ENCODE measurements at regions not wholly inside any gene's neighbourhood (a gene's known extent, or its start where the extent isn't known, plus 50 kb on each side); places are given as distances from the start of the nearest gene placed in this dataset.
"Not testable (repeated sequence)": the region's sequence is repeated elsewhere in the genome, so short reads cannot be mapped to it uniquely, and the experiment has no call there.

DNA sequence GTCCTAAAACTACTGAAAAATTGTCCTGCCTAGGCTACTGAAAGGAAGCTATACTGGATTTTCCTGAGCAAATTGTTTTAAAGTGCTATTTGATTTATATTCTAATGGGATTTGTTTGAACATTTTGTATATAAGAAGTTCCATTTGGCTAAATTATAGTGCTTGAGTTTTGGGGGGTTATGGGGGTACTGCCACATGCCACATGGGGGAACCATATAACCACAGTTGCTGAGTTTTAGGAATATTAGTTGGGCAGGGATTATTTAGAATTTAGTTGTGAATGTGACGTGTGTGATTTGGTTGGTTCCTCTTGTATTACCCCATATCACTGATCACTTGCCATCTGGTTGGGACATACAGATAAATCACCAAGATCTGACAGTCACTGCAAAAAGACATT is 224.5 kb upstream of the TAPT1 start:
- no peak for DNase-seq

DNA sequence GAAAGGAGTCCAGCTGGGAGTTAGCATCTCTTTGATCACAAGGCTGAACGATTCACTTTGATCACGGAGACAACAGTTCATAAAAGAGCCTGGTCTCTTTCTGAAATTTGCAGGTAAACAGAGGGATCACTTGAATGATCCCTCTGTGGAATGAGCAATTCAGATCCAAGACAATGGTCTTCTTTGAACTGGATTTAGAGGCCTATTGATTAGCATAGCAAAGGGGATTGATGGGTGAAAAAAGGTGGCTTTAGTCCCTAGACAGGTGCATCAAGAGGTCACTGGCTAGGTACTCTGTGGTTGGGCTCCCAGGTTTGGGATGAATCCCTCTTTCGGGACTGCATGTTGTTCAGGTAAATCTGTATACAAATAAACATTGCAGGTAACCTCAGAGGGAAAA is 223.8 kb upstream of the TAPT1 start:
- DNase-seq = no peak

DNA sequence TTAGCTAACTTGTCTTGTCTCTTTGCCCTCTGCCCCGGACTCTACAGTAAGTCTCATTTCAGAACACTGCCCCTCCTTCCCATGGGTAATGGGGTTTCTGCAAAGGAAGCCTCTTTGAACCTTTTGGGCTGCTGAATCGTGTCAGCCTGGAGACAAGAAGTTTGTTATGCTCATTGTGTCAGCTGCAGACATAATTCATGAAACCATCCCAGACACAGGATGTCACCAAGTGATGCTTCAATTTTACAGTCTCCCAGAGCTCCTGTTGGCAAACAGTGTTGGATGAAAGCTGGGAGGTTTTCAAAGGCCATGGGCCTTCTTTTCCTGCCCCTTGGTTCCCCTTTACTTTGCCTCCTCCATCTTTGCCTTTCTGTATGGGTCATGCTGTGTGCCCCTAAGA is 223.1 kb upstream of the TAPT1 start:
- DNase-seq = no peak

DNA sequence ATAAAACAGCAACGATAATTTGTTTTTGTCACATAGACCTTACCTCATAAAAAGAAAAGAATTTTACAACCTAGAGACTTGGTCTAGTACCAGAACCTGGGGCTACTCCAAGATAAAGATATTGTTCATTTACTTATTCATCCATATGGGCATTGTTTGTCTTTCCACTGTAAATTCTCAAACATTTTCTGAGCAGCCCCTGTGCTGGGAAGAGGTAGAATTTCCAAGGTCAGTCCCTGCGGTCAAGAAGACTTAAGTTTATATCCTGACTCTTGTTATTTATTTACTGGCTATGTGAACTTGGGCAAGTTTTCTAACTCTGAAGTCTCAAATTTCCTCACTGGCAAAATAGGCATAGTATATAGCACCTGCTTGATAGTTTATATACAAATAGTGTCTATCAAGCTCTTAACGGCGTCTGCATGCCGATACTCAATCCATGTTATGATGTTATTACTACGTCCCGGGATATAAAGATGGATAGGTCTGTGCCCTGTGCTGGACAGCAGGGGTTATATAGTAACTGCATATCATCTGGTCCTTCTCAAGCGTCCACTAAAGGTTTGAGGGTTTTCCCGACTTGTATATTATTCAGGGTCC is 222.1 kb upstream of the TAPT1 start:
- no peak for DNase-seq

DNA sequence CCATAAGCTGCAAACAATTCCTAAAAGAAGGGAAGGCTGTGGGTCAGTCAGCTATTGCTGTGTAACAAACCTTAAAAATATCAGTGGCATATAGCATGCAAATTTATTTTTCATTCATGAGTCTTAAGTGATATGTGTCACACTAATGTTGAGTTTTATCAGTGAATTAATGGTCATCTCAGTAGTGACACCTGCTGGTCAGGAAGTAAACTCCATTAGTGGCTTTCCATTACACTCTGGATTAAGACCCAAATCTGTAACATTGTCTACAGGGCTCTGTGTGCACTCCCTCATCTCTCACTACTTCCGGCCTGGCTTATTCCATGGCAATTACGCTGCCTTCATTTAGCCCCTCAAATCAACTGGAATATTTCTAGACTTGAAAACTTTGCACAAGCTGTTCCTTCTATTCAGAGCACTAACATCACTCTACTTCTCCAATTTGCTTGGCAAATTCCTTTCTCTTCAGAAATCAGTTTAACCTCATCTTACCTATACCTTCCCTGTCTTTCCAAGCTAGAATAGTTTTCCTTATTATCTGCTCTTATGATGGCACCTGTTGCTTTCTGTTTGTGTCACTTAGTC is 217.3 kb upstream of the TAPT1 start:
- no peak for DNase-seq

DNA sequence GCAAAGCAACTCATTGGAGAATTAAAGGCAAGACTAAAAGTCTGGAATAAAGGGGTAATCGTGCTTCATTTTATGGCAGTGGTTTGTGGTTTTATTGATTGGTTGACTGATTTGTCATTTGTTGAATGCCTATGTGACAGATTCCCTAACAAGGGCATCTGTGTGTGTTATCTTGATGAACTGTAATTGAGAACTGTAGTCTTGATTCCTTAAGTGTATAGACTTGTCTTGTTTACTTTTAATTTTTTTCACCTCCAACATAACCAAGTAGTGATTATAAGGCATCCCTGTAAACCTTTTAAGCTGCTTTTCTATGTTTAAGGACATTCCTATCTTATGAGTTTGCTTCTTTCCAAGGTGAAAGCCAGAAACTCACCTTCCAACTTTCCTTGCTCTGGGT is 216.0 kb upstream of the TAPT1 start:
- DNase-seq = no peak

DNA sequence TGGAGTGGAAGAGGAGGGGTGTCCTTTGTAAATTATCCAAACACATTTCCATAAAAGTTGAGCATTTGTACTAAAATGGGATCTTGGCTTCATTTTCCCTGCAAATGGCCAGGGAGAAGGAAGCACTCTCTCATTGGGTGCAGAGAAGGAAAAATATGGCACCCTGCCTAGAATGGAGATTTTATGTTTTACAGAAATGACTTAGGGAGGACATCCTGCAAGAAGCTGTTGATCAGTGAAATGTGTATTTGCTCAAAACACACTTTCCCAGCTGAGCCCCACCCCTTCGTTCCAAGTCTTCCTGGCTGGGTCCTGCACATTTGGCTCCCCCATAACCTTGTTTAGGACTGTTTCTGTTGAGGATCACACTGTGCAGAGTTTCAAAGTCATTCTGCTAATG is 213.5 kb upstream of the TAPT1 start:
- no peak for DNase-seq

DNA sequence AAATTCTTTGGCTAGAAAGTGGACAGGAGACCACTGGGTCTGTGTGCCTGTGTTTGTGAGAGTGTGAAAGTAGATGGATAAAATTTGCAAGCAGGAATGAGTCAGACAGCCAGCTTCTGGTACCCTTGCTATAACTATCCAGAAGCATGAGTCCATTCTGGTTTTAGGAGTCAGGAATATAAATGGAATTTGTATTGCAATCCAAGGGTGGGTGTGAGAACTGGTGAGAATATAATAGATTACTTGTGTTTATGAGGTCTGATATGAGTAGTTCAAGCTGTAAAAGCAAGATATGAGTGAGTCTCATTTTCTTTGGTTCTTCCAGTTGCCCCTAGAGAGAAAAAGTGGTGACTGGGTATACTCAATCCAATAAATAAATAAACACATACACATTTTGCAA is 212.7 kb upstream of the TAPT1 start:
- DNase-seq = no peak

DNA sequence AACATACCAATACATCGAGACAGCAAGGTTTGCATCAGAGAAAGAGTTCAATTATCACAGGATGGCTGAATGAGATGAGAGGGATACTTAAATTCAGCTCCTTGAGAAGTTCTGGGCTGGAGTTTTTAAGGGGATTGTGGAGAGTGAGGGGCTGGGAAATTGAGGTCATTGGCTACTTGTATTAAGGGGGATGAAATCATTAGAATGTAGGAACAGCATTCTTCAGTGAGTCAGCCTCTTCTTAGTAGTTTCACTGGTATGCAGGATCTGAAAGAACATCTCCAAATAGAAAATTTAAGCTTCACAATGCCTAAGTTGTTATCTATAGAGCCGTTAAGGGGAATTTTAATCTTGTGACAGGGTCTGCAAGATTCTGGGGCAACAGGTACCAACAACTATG is 211.6 kb upstream of the TAPT1 start:
- DNase-seq = no peak

DNA sequence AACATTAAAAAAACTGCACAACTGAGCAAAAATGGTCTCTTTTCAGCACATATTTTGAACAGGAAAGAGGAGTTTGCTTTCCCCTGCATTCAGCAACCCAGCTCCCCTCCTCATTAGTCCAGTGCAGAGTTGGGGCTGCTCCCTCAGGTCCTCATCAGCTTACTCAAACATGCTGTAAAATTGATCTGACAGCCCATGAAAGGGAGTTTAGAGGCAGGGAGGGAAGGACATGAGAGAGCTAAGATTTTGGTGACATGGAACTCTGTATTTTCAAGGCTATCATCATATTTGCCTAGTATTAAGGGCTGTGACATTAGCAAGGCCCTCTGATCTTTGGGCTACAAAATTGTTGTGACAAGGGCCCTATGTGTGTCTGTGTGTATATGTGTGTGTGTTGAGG is 205.6 kb upstream of the TAPT1 start:
- no peak for DNase-seq

DNA sequence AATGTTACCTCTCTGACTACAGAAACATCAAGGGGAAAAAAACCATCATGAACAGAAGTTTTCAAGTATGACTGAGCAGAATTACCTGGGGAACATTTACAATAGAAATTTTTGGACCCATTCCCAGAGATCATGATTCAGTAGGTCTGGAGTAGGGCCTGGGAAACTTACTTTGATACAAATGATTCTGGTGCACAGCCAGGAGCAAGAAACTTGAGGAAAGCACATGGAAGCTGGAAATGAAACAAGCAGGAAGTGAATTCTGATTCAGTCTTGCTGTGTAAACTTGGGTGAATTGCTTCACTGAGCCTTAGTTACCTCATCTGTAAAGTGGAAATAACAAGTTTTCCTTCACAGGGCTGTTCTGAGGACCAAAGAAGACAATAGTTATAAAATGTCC is 192.5 kb upstream of the TAPT1 start:
- no peak for DNase-seq

DNA sequence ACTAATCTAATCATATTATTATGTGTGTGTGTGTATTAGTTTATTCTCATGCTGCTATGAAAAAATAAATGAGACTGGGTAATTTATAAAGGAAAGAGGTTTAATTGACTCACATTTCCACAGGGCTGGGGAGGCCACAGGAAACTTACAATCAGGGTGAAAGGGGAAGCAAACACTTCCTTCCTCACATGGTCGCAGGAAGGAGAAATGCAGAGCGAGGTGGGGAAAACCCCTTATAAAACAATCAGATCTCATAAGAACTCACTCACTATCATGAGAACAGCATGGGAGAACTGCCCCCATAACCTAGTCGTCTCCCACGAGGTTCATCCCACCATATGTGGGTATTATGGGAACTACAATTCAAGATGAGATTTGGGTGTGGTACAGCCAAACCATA is 190.9 kb upstream of the TAPT1 start:
- no peak for DNase-seq

DNA sequence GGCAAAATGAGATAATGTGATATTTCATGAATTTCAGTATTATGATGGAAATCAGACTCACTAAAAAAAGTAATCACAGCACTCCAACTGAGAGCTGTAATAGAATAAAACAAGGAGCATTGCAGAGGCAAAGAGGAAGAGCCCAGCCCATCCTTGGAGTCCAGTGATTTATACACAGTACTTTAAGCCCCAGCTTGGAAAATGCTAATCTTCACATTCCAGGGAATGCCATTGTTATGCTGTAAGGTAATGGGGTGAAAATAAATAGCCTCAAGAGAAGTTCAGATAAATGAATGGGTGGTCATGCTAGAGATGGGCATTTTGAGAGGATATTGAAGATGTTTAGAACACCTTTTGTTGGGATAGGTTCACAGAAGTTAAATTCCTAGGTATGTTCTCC is 190.3 kb upstream of the TAPT1 start:
- no peak for DNase-seq

DNA sequence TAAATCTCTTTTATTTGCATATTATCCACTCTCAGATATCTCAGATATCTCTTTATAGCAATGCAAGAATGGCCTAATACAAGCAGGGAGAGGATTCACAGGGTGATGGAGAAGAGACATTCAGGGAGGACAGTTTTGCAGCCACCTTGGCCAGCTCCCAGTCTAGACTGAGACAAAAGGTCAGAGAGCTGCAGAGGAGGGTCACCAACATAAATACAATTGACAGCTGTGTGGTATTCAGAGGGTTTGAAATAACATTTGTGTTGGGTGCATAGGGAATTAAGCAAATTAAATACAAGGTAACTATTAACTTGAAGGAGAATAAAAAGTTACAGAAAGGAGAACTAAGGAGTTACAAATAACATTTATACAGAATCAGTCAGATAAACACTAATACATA is 189.5 kb upstream of the TAPT1 start:
- no peak for DNase-seq

DNA sequence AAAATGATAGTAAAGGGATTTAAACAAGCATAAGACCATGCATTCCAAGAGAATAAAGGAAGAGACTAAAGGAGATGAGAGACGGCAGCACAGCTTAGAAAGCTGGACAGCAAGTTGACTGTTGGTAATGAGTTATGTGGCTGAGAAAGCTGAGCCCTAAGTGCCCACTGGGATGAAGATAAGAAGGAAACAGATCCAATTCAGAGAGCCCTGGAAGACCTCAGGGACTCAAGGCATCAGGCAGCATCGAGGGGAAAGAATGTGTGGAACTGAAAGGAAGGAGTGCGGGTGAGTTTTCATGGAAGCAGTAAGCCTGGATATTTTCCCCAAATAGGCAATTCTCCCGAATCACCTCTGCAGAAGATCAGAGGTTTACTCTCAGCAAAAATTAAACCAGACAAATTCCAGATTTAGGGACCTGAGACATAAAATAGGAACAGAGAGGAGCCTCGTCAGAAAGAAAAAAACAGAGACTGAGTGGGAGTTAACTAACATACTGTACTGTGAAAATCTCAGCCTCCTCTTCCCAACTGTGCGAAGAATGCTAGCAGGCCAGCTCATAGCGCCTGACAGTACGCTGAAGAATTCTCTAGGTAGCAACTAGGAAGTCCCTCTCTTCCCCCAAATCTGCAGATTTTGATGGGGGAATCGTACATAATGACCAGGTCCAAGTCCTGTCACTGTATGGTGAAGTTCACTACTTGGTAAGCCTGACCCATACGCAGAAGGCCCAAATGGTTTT is 187.7 kb upstream of the TAPT1 start:
- DNase-seq = no peak

DNA sequence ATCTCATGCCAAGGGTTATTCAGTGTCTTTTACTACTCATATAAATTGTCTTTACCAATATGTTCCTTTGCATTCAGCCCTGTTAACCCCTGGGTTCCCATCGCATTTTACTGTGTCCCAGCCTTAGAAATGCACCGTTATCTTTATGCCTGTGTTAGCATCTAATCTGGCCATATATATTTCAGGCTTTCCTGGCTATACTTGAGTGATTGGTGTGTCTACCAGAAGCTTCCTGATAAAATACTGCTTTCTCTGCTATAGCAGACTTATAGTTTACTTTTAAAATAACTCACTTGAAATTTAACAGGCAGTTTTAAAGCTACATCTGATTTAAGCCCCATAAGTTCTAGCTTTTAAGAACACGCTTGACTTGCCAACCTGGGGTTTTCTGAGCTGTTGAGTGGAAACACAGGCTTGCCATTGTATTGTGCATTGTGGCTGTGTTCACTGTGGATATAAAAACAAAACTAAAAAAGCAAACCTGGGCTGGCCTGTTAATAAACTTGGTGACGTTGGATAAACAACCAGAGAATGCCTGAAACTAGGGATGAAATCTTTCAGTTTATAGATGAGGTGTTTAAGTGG is 185.3 kb upstream of the TAPT1 start:
- no peak for DNase-seq

DNA sequence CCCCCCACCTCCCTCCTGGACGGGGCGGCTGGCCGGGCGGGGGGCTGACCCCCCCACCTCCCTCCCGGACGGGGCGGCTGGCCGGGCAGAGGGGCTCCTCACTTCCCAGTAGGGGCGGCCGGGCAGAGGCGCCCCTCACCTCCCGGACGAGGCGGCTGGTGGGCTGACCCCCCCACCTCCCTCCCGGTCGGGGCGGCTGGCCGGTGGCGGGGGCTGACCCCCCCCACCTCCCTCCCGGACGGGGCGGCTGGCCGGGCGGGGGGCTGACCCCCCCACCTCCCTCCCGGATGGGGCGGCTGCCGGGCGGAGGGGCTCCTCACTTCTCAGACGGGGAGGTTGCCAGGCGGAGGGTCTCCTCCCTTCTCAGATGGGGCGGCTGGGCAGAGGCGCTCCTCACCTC is 166.9 kb upstream of the TAPT1 start:
- not testable (repeated sequence) for DNase-seq

DNA sequence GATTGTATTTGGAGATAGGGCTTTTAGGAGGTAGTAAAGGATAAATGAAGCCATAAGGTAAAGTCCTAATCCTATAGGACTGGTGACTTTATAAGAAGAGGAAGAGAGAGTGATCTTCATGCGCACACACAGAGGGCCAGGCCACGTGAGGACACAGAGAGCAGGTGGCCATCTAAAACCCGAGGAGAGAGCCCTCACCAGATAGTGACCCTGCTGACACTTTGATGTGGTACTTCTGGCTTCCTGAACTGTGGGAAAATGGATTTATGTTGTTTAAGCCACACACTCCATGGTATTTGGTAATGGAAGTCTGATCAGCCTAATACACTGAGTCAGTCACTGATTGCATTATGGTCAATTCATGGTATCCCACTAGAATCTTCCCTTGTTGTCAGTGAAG is 164.9 kb upstream of the TAPT1 start:
- no peak for DNase-seq

DNA sequence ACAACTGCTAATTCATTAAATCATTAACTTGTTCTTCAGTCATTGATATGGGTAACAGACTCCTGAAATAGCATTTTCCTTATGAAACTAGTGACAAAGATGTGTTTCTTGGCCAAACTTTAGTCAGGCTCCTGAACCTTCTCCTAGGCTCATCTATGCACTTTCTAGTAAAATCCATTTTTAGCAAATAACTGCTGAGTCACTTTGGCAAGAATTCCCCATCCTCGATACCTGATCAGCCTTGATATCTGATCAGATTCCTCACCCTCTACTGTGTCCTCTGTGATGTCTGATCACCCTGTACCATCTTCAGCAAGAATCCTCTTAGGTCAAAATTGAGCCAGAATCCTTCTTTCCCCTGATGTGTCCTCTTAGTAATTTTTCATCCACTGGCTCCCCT is 161.2 kb upstream of the TAPT1 start:
- DNase-seq = no peak

DNA sequence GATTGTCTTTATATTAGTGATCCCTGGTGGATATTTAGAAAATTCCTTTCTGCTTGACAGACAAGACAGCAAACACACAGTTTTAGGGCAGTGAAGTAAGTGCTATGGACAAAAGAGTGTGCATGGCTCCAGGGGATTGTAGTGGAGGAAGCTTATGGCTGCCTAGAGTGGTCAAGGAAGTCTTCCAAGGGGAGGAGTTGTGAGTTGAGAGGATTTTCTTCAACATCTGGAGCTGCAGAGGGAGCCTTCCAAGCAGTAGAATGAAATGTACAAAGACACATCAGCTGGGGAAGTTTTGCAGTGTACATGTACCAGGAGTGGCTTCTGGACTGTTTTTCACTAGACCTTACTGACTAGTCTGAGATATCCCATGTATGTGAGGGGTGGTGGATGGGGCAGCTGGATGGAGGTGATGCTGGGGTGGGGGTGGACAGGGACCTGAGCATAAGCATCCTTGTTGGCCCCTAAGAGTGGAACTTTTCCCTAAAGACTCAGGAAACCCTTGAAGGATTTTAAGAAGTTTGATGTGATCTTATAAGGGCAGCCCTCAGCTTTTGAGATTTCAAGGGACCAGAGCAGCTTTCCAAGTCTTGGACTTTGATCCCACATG is 160.5 kb upstream of the TAPT1 start:
- no peak for DNase-seq

DNA sequence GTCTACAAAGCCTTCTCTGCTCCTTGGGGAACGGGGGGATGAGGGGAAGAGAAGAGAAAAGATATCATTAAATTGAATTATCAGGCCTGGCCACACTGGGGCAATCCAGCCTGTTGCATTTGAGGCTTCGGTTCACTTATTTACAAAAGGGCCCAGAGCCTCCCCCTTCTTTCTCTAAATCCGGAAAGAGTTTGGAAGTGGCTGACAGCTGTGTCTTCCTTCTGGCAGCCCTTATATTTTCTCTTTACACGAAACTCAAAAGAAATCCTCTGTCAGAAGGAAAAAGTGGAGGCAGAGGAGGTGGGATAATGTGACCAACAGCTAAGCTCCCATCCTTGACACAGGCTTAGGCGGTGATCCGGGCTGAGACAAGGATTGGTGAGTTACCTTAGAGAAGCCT is 158.3 kb upstream of the TAPT1 start:
- no peak for DNase-seq

DNA sequence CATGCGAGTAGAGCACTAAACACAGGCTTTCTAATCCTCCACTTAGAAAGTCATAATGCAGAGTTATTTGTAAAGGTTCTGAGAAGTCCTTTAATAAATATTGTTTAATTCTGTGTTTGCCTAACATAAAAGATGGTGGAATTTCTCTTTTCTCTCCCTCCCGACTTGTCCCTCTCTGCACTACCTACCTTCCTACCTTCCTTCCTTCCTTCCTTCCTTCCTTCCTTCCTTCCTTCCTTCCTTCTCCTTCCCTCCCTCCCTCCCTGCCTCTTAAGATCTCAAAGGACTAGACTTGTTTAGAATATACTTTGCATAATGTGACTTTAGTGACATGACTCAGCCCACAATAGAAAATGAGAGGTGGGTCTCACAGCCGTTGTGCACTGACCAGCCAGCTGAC is 156.3 kb upstream of the TAPT1 start:
- DNase-seq = no peak

DNA sequence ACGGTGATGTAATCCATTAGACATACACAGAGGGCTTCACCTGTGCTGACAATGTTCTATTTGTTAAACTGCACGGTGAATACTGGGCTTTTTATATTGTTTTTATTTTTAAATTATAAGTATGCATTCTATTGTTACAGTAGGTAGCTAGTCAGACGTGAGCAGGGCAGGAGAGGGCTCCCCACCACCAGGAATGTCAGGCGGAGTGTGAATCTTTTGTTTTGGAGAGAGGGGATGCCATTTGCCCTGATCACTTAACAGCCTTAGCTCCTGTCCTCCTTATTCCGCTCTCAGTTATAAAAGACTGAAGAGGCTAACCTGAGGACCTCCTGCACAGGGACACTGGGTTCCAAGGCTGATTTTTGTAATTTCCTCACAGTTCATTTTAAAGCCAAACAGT is 151.6 kb upstream of the TAPT1 start:
- no peak for DNase-seq

DNA sequence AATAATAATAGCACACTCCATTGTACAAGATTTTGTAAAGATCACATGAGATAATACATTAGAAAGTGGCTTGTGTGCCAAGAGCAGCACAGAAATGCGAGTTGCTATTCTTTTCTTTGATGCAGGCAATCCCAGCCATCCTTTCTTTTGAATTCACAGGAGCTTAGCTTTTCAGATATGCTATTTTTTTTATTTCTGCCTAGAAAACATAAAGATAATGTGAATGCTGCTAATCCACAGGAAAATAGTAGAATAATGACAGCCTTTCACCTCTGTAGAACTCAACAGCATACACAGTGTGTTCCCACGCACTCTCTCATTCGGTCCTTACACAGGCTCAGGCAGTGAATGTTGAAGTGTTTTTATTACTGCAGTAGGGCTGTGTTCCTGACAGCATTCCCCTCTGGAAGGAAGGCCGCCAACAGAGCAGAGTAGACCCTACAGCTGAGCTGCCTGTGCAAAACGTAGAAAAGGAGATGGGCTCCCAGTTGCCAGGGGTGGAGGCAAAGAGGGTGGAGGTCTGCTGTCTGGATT is 138.8 kb upstream of the TAPT1 start:
- no peak for DNase-seq

Measured in activated CD4-positive, alpha-beta T cell treated with anti-CD3 and anti-CD28 coated beads for 4 hours (primary cell).